ENCODE measurements at regions not wholly inside any gene's neighbourhood (a gene's known extent, or its start where the extent isn't known, plus 50 kb on each side); places are given as distances from the start of the nearest gene placed in this dataset.

DNA sequence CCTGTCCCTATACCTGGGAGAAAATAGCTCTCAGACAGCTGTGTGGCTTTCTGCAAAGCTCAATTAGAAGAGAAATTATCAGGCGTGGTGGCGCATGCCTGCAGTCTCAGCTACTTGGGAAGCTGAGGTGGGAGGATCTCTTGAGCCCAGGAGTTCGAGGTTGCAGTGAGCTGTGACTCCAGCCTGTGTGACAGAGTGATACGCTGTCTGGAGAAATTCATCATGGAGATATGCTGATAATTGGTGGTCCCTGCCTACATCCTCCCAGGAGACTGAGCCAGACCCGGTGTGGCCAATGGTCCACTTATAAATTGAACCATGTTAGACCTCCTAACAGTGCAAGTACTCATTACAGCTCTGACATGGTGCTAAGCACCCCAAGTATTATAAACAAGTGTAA lies 58.7 kb upstream of the ZNF599 start:
- no peak for DNase-seq
- TF ChIP-seq POLR2A (IDR thresholded peaks at IDR 0.05) (no peak), CTCF (IDR thresholded peaks at IDR 0.05) (no peak)
- no peaks in the 10 kb centered on the region for H3K36me3 ChIP-seq (replicated peaks in 1 of 2)
- H3K4me1 ChIP-seq (replicated peaks in 1 of 2), result no peaks in the 10 kb centered on the region
- intact Hi-C loops (cut with DNase I), result no loop called here
- H3K4me3 ChIP-seq, result no peak overlapping the region
- H3K27me3 ChIP-seq, result no peaks in the 10 kb centered on the region
- 66 to 83% (median 73%) methylated on average over 4 to 5 of the region's 5 CpGs for WGBS, 4 donors
- H3K27ac ChIP-seq, result no peak overlapping the region
- H3K9me3 ChIP-seq (replicated peaks in 1 of 3), result peaks cover 0 to 4% (median 0%) of the 10 kb centered on the region in 3 donors

GRCh38 chr19:34828156-34828555 lies 55.1 kb upstream of the ZNF599 start:
- no peaks in the 10 kb centered on the region for H3K4me1 ChIP-seq (replicated peaks in 1 of 2)
- H3K36me3 ChIP-seq (replicated peaks in 1 of 2), result no peaks in the 10 kb centered on the region
- H3K27ac ChIP-seq, result no peak overlapping the region
- no peaks in the 10 kb centered on the region for H3K27me3 ChIP-seq
- intact Hi-C loops (cut with DNase I), result no loop called here
- DNase-seq, result no peak
- no peak for TF ChIP-seq POLR2A (IDR thresholded peaks at IDR 0.05)
- no peak for TF ChIP-seq CTCF (IDR thresholded peaks at IDR 0.05)
- H3K4me3 ChIP-seq, result no peak overlapping the region
- peaks cover 0 to 4% (median 0%) of the 10 kb centered on the region in 3 donors for H3K9me3 ChIP-seq (replicated peaks in 1 of 3)
- WGBS, 4 donors, result 79 to 92% (median 82%) methylated on average over 3 of the region's 3 CpGs

DNA sequence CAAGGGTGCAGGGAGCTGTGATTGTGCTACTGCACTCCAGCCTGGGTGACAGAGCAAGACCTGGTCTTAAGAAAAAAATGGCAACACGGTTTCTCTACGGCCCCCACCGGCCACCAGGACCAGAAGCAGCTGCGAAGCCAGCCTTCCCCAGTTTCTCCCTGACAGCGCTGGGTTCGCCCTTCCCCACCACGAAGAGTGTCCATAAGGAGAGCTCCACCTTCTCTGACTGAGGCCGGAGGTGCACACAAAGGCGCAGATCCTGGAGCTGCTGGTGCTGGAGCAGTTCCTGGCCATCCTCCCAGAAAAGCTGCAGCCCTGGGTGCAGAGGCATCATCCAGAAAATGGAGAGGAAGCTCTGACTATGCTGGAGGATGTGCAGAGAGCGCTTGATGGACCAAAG lies 52.2 kb upstream of the ZNF599 start:
- H3K9me3 ChIP-seq (replicated peaks in 1 of 3), result peaks cover 0 to 4% (median 0%) of the 10 kb centered on the region in 3 donors
- WGBS, 4 donors, result 71 to 81% (median 79%) methylated on average over 8 to 10 of the region's 10 CpGs
- no peaks in the 10 kb centered on the region for H3K4me1 ChIP-seq (replicated peaks in 1 of 2)
- no peak overlapping the region for H3K27ac ChIP-seq
- H3K36me3 ChIP-seq (replicated peaks in 1 of 2), result no peaks in the 10 kb centered on the region
- intact Hi-C loops (cut with DNase I), result no loop called here
- H3K27me3 ChIP-seq, result no peaks in the 10 kb centered on the region
- no peak for TF ChIP-seq POLR2A (IDR thresholded peaks at IDR 0.05)
- TF ChIP-seq CTCF (IDR thresholded peaks at IDR 0.05), result no peak
- no peak for DNase-seq
- H3K4me3 ChIP-seq, result no peak overlapping the region

DNA sequence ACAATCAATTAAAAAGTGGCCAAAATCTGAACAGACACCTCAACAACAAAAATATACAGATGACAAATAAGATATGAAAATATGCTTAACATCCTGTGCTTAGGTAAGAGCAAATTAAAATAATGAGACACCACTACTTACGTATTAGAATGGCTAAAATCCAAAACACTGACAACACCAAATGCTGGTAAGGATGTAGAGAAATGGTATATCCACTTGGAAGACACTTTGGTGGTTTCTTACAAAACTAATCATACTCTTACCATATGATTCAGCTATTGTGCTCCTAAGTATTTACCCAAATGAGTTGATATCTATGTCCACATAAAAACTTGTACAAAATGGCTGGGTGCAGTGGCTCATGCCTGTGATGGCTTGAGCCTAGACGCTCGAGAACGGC lies 51.7 kb upstream of the ZNF599 start:
- Histone ChIP-seq H3K4me1 (replicated peaks in 1 of 2) (no peaks in the 10 kb centered on the region), H3K4me3 (no peak overlapping the region), H3K9me3 (replicated peaks in 1 of 3) (peaks cover 0 to 4% (median 0%) of the 10 kb centered on the region in 3 donors), H3K36me3 (replicated peaks in 1 of 2) (no peaks in the 10 kb centered on the region), H3K27me3 (no peaks in the 10 kb centered on the region), H3K27ac (no peak overlapping the region)
- WGBS, 4 donors, result 79 to 93% (median 88%) methylated on average over 4 of the region's 4 CpGs
- TF ChIP-seq CTCF (IDR thresholded peaks at IDR 0.05) (no peak), POLR2A (IDR thresholded peaks at IDR 0.05) (no peak)
- DNase-seq, result no peak
- intact Hi-C loops (cut with DNase I), result no loop called here

All from adrenal gland (tissue), 9 donors.